GM18502 (cell line): ENCODE measurements at regions not wholly inside any gene's neighbourhood (a gene's known extent, or its start where the extent isn't known, plus 50 kb on each side); places are given as distances from the start of the nearest gene placed in this dataset.

Experiments
- ATAC-seq: cut with Tn5 transposase; IDR thresholded peaks from one replicate; pipeline ENCODE4 v1.9.1; 2021; ENCODE audit warnings: mild to moderate bottlenecking; ENCODE audit not compliant: unreplicated experiment, poor library complexity

DNA sequence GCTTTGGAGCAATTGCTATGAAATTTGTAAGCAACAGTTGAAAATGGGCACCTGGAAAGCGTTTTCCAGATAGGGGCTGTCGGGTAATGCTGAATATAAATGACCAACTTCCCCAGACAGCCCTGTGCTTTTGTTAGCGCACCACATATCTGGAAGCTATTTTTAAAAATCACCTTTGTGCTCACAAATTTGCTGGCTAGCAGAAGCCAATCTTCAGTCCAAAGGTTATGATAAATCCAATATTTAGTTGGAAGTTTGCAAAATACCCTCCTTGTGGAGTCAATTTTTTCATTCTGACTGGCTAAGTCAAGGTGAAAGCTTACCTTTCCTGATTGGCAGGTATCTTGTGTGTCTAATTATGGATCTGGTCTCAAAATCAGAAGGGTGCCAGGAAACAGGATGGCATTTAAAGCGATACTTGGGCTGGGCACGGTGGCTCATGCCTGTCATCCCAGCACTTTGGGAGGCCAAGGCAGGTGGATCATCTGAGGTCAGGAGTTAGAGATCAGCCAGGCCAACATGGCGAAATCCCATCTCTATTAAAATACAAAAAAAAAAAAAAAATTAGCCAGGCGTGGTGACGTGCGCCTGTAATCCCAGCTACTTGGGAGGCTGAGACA, 124.1 kb upstream of the AJAP1 start:
- no peak for ATAC-seq

DNA sequence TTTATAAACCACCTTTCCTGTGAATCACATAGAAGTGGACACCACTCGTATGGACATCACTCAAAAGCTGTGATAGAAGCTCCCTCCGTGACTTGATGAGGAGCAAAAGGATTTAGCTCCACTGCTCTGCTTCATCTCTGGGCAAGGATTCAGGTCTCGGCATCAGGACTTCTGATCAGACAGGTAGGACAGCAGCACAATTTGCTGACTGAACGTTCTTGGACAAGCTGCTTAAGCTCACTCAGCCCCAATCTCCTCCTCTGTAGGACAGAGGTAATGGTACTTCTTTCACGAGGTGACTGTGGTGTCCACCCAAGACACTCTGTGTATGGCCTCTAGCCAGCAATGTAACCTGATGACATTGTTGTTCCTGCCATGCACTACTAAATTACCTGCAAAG, 122.6 kb upstream of the AJAP1 start:
- no peak for ATAC-seq

GRCh38 chr1:4532656-4533055, 121.8 kb upstream of the AJAP1 start:
- ATAC-seq = no peak

GRCh38 chr1:4546911-4547310, 107.5 kb upstream of the AJAP1 start:
- ATAC-seq = no peak

DNA sequence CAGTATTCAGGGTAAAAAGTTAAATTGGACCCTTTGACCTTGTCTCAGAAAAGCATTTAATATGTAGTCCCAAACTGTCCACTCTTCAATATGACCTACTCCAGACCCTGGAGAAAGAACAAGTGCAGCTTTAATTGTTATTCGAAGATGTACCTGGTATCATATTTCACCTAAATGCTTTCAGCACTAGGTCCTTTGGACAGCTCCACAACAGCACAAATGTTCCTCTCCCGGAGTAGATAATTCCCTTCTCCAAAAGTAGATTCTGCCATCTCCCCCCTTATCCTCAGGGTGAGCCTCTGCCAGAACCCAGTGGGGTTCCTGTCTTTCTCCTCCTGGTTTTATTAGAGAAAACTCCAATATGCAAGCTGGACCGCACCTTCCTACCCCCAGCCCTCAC, 104.5 kb upstream of the AJAP1 start:
- ATAC-seq = no peak

GRCh38 chr1:4550941-4551340, 103.5 kb upstream of the AJAP1 start:
- ATAC-seq = no peak

GRCh38 chr1:4551706-4552105, 102.7 kb upstream of the AJAP1 start:
- ATAC-seq = no peak

DNA sequence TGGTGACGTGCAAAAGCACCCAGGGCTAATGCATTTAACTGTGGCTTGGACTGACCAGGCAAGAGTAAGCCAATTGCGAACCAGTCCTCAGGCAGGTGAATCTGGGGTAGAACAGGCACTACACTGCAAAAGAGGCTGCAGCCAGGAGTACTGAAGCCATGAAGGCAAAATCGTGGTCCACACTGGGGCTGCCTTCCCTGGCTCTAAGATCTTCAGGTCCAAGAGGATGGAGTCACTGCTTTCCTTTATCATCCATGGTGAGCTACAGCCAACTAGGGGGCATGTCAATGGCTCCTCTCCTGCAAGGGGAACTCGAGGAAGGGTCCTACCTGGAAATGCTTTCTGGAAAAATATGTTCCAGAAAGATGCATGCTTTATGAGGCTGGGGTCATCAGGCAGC, 100.6 kb upstream of the AJAP1 start:
- ATAC-seq = no peak

GRCh38 chr1:4554271-4554865, 100.0 kb upstream of the AJAP1 start:
- no peak for ATAC-seq

- no peak for ATAC-seq
Measured at GRCh38 chr1:4557949-4558348, 96.5 kb upstream of the AJAP1 start.

GRCh38 chr1:4561205-4561604, 93.2 kb upstream of the AJAP1 start:
- ATAC-seq = no peak

- ATAC-seq = no peak
Measured at GRCh38 chr1:4562321-4562720, 92.1 kb upstream of the AJAP1 start.

- no peak for ATAC-seq
Measured at GRCh38 chr1:4563586-4563985, 90.8 kb upstream of the AJAP1 start.

DNA sequence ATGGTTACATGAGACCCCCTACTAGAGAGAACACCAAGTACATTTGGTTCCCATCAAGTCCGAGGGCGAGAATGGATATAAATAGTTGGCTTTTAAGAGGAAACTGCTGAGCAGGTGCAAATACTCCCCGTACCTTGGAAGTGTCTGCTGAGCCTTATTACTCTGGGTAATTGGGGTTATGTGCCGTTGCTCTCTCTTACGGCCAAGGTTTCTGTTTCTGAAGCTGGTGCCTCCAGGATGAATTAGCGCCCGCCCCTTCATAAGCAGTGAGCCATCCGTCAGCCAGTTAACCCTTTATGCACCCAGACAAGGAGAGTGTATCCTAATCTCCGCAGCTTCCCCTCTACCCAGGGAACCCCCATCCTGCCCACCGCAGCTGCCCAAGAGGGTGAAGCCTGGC, 90.4 kb upstream of the AJAP1 start:
- ATAC-seq = no peak

- no peak for ATAC-seq
Measured at GRCh38 chr1:4565166-4565565, 89.2 kb upstream of the AJAP1 start.

DNA sequence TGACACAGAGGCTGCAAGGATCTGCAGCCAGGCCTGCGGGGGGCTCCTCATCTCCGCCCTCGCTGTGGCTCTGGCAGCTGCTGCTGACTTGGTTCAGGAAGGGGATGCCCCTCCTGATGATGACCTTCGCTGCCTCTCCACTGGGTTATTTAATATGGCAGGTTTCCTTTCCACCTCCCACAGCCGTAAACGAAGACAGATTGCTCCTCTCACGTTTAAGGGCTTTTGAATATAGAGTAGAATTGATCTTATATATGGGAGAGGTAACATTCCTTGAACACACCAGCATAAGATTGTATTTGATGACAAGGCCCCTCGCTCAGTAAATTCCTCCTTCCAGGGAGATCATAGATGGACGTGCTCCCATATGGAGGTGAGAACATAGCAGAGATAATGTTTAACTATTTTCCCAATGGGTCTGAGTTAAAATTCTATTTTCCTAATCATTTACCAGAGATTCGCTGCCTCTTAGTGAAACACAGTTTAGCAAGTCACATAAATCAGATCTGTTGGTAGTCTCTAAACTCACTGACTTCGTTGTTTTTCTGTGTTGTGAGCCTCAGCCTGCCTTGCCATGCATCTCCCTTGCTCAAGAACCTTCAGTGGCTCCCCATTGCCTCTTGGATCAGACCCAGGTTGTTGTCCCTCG, 88.5 kb upstream of the AJAP1 start:
- no peak for ATAC-seq

- ATAC-seq = no peak
Measured at GRCh38 chr1:4571263-4571662, 83.1 kb upstream of the AJAP1 start.

- ATAC-seq = no peak
Measured at GRCh38 chr1:4573526-4573925, 80.9 kb upstream of the AJAP1 start.

GRCh38 chr1:4581807-4582206, 72.6 kb upstream of the AJAP1 start:
- no peak for ATAC-seq

DNA sequence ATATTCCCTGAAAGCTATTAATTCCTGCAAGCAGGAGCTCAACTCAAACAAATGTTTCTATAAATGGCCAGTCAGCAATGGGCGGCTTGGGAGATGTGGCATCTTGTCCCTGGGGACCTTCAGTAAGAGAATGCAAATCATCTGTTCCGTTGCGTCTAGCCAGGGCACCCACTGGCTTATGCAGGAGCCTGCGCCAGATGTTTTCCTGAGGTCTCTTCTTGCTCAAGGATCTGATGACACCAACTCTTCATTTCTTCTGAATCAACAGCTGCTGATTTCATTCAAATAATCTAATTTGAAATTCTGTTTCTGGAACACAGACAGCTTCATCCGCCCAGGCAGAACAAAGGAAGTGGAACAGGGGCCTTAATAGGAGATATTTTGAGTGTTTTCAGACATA, 70.0 kb upstream of the AJAP1 start:
- no peak for ATAC-seq

- no peak for ATAC-seq
Measured at GRCh38 chr1:4585216-4585615, 69.2 kb upstream of the AJAP1 start.

DNA sequence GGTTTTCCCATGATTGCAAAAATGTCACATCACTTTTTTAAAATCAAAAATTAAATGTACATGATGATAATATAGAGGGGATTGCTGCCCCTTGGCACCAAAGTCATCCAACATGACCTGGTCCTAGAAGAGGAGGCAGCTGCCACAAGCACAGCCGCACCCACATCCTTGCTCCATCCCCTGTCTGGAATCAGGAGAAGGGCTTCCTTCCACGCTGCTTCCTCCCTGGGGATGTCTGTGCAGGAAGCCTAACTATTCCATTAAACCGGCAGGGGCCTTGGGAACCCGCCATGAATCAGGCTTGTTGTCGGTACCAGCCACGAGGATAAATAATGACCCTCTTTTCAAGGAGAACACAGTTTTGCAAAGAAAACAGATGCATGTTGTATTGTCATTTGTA, 68.7 kb upstream of the AJAP1 start:
- no peak for ATAC-seq
